ENCODE measurements at regions not wholly inside any gene's neighbourhood (a gene's known extent, or its start where the extent isn't known, plus 50 kb on each side); places are given as distances from the start of the nearest gene placed in this dataset.

DNA sequence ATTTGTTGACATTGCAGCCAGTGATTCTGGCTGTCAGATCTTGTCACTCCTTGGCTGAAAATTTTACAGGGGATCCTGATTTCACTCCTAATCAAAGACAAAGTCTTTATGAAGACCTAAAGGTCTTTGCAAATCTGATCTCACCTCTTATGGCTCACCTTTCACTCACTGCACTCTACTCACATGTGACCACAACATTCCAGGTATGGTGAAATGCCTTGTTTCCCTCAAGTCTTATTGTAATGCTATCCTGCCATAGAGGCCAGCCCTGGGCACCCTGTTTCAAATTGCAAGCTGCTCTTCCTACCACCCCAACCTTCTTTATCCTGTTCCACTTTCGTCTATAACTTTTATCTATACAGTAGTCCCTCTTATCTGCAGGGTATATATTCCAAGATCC, 200.1 kb downstream of the NDFIP2 start:
- no peak overlapping the region for H3K4me2 ChIP-seq
- no peak overlapping the region for H3K4me3 ChIP-seq
- H3K36me3 ChIP-seq (ENCODE audit: insufficient read depth) = no peaks in the 10 kb centered on the region
- no peaks in the 10 kb centered on the region for H3K27me3 ChIP-seq (ENCODE audit: insufficient read depth)
- Mint-ChIP-seq H3K9me3 (no peaks in the 10 kb centered on the region), H3K4me3 (no peak overlapping the region), H3K27ac (no peak overlapping the region), H3K4me1 (peaks cover 6% of the 10 kb centered on the region; the same call in 2 of the 3 replicates), H3K27me3 (ENCODE audit: insufficient read depth, low read depth, poor library complexity) (no peaks in the 10 kb centered on the region), H3K36me3 (ENCODE audit: low read depth) (no peaks in the 10 kb centered on the region)
- DNase-seq (ENCODE audit: low spot score) = peak; percentile 10
- no peaks in the 10 kb centered on the region for H4K20me1 ChIP-seq (replicated peaks; ENCODE audit: insufficient read depth)
- ATAC-seq = no peak; the same call in 2 of the 3 replicates
- H3K79me2 ChIP-seq (replicated peaks; ENCODE audit: insufficient read depth) = no peaks in the 10 kb centered on the region
- H3F3A ChIP-seq (replicated peaks; ENCODE audit: low read depth) = no peaks in the 10 kb centered on the region
- H2AFZ ChIP-seq = peak overlapping the region; percentile 25; the same call in 1 of the 2 replicates
- TF ChIP-seq NANOG (IDR thresholded peaks at IDR 0.05; ENCODE audit: borderline replicate concordance) = no peak
- TF ChIP-seq REST (IDR thresholded peaks at IDR 0.05; ENCODE audit: unreplicated experiment) = no peak
- TF ChIP-seq ZNF462 (CRISPR knock-in tag; IDR thresholded peaks at IDR 0.05) = no peak
- no peak for TF ChIP-seq CREB1 (CRISPR knock-in tag; IDR thresholded peaks at IDR 0.05; ENCODE audit: low read depth)
- TF ChIP-seq JUNB (IDR thresholded peaks at IDR 0.05; ENCODE audit: unreplicated experiment) = no peak
- no peak for TF ChIP-seq EZH2 (IDR thresholded peaks at IDR 0.05; ENCODE audit: low read depth, unreplicated experiment)
- no peak for TF ChIP-seq POLR2AphosphoS5 (IDR thresholded peaks at IDR 0.05; ENCODE audit: low read depth)
- TF ChIP-seq, protein P1, sequence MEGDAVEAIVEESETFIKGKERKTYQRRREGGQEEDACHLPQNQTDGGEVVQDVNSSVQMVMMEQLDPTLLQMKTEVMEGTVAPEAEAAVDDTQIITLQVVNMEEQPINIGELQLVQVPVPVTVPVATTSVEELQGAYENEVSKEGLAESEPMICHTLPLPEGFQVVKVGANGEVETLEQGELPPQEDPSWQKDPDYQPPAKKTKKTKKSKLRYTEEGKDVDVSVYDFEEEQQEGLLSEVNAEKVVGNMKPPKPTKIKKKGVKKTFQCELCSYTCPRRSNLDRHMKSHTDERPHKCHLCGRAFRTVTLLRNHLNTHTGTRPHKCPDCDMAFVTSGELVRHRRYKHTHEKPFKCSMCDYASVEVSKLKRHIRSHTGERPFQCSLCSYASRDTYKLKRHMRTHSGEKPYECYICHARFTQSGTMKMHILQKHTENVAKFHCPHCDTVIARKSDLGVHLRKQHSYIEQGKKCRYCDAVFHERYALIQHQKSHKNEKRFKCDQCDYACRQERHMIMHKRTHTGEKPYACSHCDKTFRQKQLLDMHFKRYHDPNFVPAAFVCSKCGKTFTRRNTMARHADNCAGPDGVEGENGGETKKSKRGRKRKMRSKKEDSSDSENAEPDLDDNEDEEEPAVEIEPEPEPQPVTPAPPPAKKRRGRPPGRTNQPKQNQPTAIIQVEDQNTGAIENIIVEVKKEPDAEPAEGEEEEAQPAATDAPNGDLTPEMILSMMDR (conservative IDR thresholded peaks at IDR 0.05; ENCODE audit: low read depth in 2 of 2) = no peak
- no peak for TF ChIP-seq EZH2phosphoT487 (IDR thresholded peaks at IDR 0.05; ENCODE audit: unreplicated experiment)
- TF ChIP-seq ZNF331 (CRISPR knock-in tag; IDR thresholded peaks at IDR 0.05; ENCODE audit: low read depth) = no peak
- TF ChIP-seq, protein P2, sequence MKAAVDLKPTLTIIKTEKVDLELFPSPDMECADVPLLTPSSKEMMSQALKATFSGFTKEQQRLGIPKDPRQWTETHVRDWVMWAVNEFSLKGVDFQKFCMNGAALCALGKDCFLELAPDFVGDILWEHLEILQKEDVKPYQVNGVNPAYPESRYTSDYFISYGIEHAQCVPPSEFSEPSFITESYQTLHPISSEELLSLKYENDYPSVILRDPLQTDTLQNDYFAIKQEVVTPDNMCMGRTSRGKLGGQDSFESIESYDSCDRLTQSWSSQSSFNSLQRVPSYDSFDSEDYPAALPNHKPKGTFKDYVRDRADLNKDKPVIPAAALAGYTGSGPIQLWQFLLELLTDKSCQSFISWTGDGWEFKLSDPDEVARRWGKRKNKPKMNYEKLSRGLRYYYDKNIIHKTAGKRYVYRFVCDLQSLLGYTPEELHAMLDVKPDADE (IDR thresholded peaks at IDR 0.05) = no peak
- TF ChIP-seq ZNF114 (CRISPR knock-in tag; IDR thresholded peaks at IDR 0.05) = no peak
- no peak for TF ChIP-seq STAT1 (IDR thresholded peaks at IDR 0.05; ENCODE audit: unreplicated experiment)
- peaks cover 6% of the 10 kb centered on the region; the same call in 1 of the 2 replicates for H3K9me2 ChIP-seq (ENCODE audit: insufficient read depth)
- H3K27ac ChIP-seq (ENCODE audit: low read depth) = no peak overlapping the region
- H3K4me1 ChIP-seq (ENCODE audit: insufficient read depth) = no peaks in the 10 kb centered on the region

Measured in GM23338 (cell line).